ENCODE measurements at regions not wholly inside any gene's neighbourhood (a gene's known extent, or its start where the extent isn't known, plus 50 kb on each side); places are given as distances from the start of the nearest gene placed in this dataset.

GRCh38 chr9:113818391-113818790 lies 57.7 kb upstream of the ZNF618 start:
- in situ Hi-C loops (cut with HindIII; ENCODE audit: low pct_unique_long_range_greater_than_20kb, low sequenced_read_pairs) = no loop called here
- TF ChIP-seq JUND (IDR thresholded peaks at IDR 0.05; ENCODE audit: low read depth) = no peak
- no peak for DNase-seq (ENCODE audit: low read depth in 1 of 2, low spot score in 1 of 2)

- TF ChIP-seq JUND (IDR thresholded peaks at IDR 0.05; ENCODE audit: low read depth) = no peak
- DNase-seq (ENCODE audit: low read depth in 1 of 2, low spot score in 1 of 2) = no peak
- in situ Hi-C loops (cut with HindIII; ENCODE audit: low pct_unique_long_range_greater_than_20kb, low sequenced_read_pairs) = no loop called here
Observed at GRCh38 chr9:113822315-113822714, 53.8 kb upstream of the ZNF618 start.

- no peak for TF ChIP-seq JUND (IDR thresholded peaks at IDR 0.05; ENCODE audit: low read depth)
Observed at GRCh38 chr9:113823421-113823820, 52.7 kb upstream of the ZNF618 start.

More at GRCh38 chr9:113823421-113823820, 52.7 kb upstream of the ZNF618 start:
- in situ Hi-C loops (cut with HindIII; ENCODE audit: low pct_unique_long_range_greater_than_20kb, low sequenced_read_pairs) = no loop called here
- DNase-seq (ENCODE audit: low read depth in 1 of 2, low spot score in 1 of 2) = no peak
